ENCODE measurements at regions not wholly inside any gene's neighbourhood (a gene's known extent, or its start where the extent isn't known, plus 50 kb on each side); places are given as distances from the start of the nearest gene placed in this dataset.

DNA sequence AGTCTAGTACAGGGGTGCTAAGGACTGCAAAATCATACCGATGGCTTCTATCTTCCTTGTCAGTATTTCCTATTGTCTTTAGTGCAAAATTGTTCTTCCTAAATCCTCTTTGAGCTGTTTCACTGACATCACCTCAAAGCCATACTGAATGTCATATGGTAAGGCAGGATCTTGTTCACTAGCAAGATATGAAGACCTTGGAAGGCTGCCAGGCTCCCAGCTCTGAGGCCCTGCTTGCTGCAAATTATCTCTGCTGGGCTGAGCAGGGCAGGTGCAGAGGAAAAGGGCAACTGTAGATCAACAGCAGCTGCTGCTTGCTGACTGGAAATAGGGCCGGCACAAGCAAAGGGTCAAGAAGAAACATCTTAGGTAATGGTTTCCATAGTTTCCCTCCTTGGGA lies 58.2 kb downstream of the PMAIP1 start:
- Histone ChIP-seq H3K27me3 (no peaks in the 10 kb centered on the region), H3K9me3 (no peaks in the 10 kb centered on the region), H3K4me1 (no peaks in the 10 kb centered on the region), H3K9ac (ENCODE audit: low read depth in 2 of 2, low read length in 2 of 2) (no peak overlapping the region), H3K4me3 (no peak overlapping the region), H3K27ac (no peak overlapping the region), H3K36me3 (no peaks in the 10 kb centered on the region)
- TF ChIP-seq, protein P1, sequence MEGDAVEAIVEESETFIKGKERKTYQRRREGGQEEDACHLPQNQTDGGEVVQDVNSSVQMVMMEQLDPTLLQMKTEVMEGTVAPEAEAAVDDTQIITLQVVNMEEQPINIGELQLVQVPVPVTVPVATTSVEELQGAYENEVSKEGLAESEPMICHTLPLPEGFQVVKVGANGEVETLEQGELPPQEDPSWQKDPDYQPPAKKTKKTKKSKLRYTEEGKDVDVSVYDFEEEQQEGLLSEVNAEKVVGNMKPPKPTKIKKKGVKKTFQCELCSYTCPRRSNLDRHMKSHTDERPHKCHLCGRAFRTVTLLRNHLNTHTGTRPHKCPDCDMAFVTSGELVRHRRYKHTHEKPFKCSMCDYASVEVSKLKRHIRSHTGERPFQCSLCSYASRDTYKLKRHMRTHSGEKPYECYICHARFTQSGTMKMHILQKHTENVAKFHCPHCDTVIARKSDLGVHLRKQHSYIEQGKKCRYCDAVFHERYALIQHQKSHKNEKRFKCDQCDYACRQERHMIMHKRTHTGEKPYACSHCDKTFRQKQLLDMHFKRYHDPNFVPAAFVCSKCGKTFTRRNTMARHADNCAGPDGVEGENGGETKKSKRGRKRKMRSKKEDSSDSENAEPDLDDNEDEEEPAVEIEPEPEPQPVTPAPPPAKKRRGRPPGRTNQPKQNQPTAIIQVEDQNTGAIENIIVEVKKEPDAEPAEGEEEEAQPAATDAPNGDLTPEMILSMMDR (IDR thresholded peaks at IDR 0.05), result no peak
- peak; percentile 46 for DNase-seq
- intact Hi-C loops (cut with DNase I), result no loop called here

DNA sequence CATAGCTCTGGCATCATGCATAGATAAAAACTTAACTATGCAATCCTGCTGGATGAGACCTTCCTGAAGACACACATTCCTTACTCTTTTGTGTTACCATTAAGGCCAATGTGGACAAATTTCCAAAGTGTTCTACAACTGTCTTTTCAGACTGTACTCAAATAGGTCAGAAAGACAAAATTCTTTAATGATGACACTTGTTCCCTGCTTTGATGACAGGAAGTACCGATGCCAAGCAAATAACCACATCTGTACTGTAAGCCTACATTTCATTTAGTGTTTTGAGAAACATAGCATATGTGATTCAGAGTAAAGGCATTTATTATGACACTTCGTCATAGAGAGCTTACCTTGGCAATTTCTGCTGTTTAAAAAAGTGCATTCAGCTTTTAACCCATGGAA lies 55.0 kb downstream of the PMAIP1 start:
- intact Hi-C loops (cut with DNase I), result no loop called here
- no peak overlapping the region for H3K4me3 ChIP-seq
- H3K27me3 ChIP-seq, result no peaks in the 10 kb centered on the region
- no peak for DNase-seq
- no peak overlapping the region for H3K27ac ChIP-seq
- H3K9me3 ChIP-seq, result no peaks in the 10 kb centered on the region
- no peaks in the 10 kb centered on the region for H3K36me3 ChIP-seq
- TF ChIP-seq, protein P1 (IDR thresholded peaks at IDR 0.05), result no peak
- no peak overlapping the region for H3K9ac ChIP-seq (ENCODE audit: low read depth in 2 of 2, low read length in 2 of 2)
- H3K4me1 ChIP-seq, result no peaks in the 10 kb centered on the region

DNA sequence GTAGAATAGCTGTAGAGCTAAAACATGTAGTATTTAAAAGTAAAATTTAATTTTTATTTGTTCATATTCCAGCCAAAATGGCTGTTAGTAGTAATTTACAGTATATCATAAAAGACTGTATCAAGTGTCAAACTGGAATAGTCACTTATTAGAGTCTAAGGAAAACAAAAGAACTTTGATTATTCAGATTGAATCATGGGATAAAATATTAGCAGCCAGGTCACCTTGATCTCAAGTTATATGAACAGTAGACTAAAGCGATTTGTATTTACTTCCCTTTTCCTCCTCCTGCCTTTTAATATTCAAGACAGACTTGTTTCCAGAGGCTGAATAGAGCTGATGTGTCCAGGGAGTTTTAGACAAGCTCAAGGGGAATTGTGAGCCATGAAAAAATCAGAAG lies 54.4 kb downstream of the PMAIP1 start:
- H3K4me1 ChIP-seq, result no peaks in the 10 kb centered on the region
- H3K9ac ChIP-seq (ENCODE audit: low read depth in 2 of 2, low read length in 2 of 2), result no peak overlapping the region
- H3K27ac ChIP-seq, result no peak overlapping the region

More for the DNA sequence above, 54.4 kb downstream of the PMAIP1 start:
- intact Hi-C loops (cut with DNase I), result no loop called here
- TF ChIP-seq, protein P1 (IDR thresholded peaks at IDR 0.05), result no peak
- DNase-seq, result no peak
- Histone ChIP-seq H3K27me3 (no peaks in the 10 kb centered on the region), H3K36me3 (no peaks in the 10 kb centered on the region), H3K9me3 (no peaks in the 10 kb centered on the region), H3K4me3 (no peak overlapping the region)
